ENCODE measurements at regions not wholly inside any gene's neighbourhood (a gene's known extent, or its start where the extent isn't known, plus 50 kb on each side); places are given as distances from the start of the nearest gene placed in this dataset.
A peak's percentile ranks its signal among the peaks of the same experiment; 100 is the strongest.

DNA sequence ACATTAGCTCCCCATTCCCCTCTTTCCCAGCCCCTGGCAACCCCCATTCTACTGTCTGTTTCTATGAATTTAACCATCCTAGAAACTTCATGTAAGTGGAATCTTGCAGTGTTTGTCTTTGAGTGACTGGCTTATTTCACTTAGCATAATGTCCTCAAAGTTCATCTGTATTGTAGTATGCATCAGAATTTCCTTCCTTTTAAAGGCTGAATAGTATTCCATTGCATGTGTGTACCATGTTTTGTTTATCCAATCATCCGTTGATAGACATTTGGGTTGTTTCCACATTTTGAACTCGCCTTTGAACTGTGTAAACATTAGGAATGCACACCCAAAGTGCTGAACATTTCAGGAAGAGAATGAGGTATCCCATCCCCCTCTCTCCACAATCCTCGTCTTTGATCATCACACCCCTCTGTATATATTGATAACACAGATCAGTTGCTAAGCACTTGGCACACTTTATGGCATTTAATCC is 56.4 kb upstream of the PLAC1 start:
- H3K36me3 ChIP-seq: no peaks in the 10 kb centered on the region
- H3K9ac ChIP-seq: no peak overlapping the region
- H3K4me1 ChIP-seq: peaks cover 0 to 23% (median 17%) of the 10 kb centered on the region in 10 experiments; a peak in 18 of 20 replicates
- no peak for TF ChIP-seq Cebpa-rat (IDR thresholded peaks at IDR 0.05)
- no peak overlapping the region for H3K4me3 ChIP-seq
- peaks cover 0 to 9% (median 0%) of the 10 kb centered on the region in 11 experiments; a peak in 5 of 22 replicates for H3K9me3 ChIP-seq (replicated peaks in 1 of 11)
- H3K4me2 ChIP-seq: no peak overlapping the region
- H3K27me3 ChIP-seq: peaks cover 97 to 100% (median 99%) of the 10 kb centered on the region in 11 experiments
- no peak overlapping the region for H3K27ac ChIP-seq
- H4K20me1 ChIP-seq: no peaks in the 10 kb centered on the region; a peak in 1 of 22 replicates

- Histone ChIP-seq H3K9ac (no peak overlapping the region), H3K9me3 (replicated peaks in 1 of 11) (peaks cover 0 to 5% (median 0%) of the 10 kb centered on the region in 11 experiments; a peak in 3 of 22 replicates), H4K20me1 (no peaks in the 10 kb centered on the region; a peak in 1 of 22 replicates), H3K27ac (no peak overlapping the region), H3K36me3 (no peaks in the 10 kb centered on the region), H3K27me3 (peaks cover 96 to 100% (median 98%) of the 10 kb centered on the region in 11 experiments), H3K4me2 (no peak overlapping the region), H3K4me1 (peaks cover 0 to 16% (median 8%) of the 10 kb centered on the region in 10 experiments; a peak in 18 of 20 replicates), H3K4me3 (no peak overlapping the region)
- no peak for TF ChIP-seq Cebpa-rat (IDR thresholded peaks at IDR 0.05)
Measured at GRCh38 chrX:134713618-134714107, 55.4 kb upstream of the PLAC1 start.

- H3K4me1 ChIP-seq: peaks cover 0 to 7% (median 0%) of the 10 kb centered on the region in 10 experiments; a peak in 2 of 20 replicates
- peaks cover 96 to 100% (median 98%) of the 10 kb centered on the region in 11 experiments for H3K27me3 ChIP-seq
- H3K9me3 ChIP-seq (replicated peaks in 1 of 11): peaks cover 0 to 5% (median 0%) of the 10 kb centered on the region in 11 experiments; a peak in 3 of 22 replicates
- no peak overlapping the region for H3K27ac ChIP-seq
- peak overlapping the region in 1 of 11 experiments; percentile 8; a peak in 1 of 22 replicates for H3K4me2 ChIP-seq
- H3K4me3 ChIP-seq: no peak overlapping the region
- no peak for TF ChIP-seq Cebpa-rat (IDR thresholded peaks at IDR 0.05)
- H3K9ac ChIP-seq: no peak overlapping the region
- H4K20me1 ChIP-seq: no peaks in the 10 kb centered on the region; a peak in 1 of 22 replicates
- H3K36me3 ChIP-seq: no peaks in the 10 kb centered on the region
Measured at GRCh38 chrX:134712272-134712671, 54.0 kb upstream of the PLAC1 start.

DNA sequence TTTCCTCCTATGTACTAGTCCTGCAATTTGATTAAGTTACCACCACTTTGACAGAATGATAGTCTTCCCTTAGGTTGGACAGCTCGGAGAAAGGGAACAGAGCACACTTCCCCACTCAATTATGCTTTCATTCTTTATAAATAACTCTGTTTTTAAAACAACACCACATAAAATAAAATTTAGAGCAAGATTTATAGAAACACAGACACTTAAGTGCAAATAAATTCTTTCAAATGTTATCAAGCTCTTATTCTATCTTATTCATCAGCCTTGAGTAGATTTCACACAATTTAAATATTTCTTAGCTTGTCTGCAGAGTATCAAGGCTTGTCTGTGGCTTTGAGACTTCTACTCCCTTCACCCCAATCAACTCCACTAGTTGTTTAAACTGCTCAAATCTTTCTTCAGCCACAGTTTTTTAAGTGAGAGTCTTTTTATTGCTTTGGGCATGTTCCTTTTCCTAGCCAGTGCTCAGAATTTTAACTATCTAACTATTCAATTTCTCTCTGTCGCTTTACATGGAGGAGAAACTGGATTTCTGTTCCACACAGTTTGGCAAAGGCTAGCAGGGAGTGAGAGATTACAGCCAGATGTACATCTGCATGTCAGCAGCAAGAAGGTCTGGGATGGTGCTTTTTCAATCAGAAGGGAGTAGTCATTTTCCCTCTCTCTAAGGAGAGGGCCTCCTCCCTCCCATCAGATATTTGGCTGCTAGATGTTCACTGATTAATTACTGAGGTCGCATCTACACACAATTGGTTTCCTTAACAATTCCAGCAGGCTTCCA is 53.1 kb upstream of the PLAC1 start:
- no peaks in the 10 kb centered on the region for H3K36me3 ChIP-seq
- H4K20me1 ChIP-seq: no peaks in the 10 kb centered on the region; a peak in 1 of 22 replicates
- no peak overlapping the region for H3K4me3 ChIP-seq
- H3K27ac ChIP-seq: no peak overlapping the region
- H3K9ac ChIP-seq: no peak overlapping the region
- H3K27me3 ChIP-seq: peaks cover 96 to 100% (median 98%) of the 10 kb centered on the region in 11 experiments
- H3K4me1 ChIP-seq: peaks cover 0 to 7% (median 0%) of the 10 kb centered on the region in 10 experiments; a peak in 2 of 20 replicates
- peaks cover 0 to 5% (median 0%) of the 10 kb centered on the region in 11 experiments; a peak in 2 of 22 replicates for H3K9me3 ChIP-seq (replicated peaks in 1 of 11)
- TF ChIP-seq Cebpa-rat (IDR thresholded peaks at IDR 0.05): no peak
- H3K4me2 ChIP-seq: no peak overlapping the region
